DMS53 (cell line): ENCODE measurements at regions not wholly inside any gene's neighbourhood (a gene's known extent, or its start where the extent isn't known, plus 50 kb on each side); places are given as distances from the start of the nearest gene placed in this dataset.
"Not testable (repeated sequence)": the region's sequence is repeated elsewhere in the genome, so short reads cannot be mapped to it uniquely, and the experiment has no call there.

Source experiments
- DNase-seq: peaks from one replicate; lab custom pipeline; 2025; lab: John Stamatoyannopoulos, UW

DNA sequence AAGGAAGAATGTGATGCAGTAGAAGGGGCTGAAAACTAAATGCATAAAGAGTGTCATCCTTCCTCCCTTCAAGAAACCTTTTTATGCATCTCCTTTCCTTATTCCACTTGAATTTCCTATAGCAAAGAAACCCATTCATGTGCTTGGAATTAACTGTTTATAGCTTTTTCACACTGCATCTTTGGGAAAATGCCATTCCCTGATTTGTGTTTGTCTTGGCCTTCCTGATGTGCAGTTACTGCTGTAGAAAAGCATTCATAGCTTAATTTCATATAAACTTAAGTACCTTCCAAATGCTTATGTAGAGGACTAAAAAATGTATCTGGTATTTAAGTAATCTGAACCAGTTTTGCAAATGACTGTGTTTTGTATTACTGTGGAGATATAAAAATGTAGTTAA lies 61.8 kb downstream of the SDR9C7 start:
- no peak for DNase-seq

DNA sequence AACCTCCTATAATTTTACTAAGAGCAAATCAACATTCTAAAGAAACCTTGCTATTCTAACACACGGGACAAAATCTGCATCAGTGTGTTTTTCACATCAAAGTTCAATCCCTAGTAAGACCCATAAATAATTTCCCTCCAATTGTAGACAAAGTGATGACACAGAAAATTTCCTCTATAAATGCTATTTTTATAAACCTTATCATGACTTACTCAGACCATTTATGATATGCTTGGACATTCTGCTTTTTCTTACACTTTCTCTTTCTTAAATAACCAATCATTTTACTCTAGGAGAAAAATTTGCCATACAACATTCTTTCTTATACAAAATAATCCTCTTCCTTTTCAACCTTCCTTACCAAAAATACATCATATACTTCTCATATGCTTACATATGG lies 67.0 kb downstream of the SDR9C7 start:
- peak; percentile 14 for DNase-seq

DNA sequence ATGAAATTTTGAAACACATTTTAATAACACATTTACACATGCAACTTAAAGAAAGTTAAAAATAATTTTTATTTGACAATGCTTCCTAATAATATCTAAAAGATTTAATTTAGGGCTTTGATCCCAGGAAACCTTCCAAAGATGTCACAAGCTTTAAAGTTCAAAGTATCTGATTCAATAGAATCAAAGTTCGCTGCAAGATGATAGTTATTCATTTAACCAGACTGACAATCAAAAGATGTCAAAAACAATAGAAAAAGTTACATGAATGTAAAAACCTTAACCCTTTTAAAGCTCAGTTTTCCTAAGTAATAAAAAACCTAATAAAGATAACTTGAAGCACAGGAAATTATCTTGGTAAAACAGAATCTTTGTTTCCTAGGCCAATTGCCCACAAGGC lies 67.7 kb downstream of the SDR9C7 start:
- no peak for DNase-seq

DNA sequence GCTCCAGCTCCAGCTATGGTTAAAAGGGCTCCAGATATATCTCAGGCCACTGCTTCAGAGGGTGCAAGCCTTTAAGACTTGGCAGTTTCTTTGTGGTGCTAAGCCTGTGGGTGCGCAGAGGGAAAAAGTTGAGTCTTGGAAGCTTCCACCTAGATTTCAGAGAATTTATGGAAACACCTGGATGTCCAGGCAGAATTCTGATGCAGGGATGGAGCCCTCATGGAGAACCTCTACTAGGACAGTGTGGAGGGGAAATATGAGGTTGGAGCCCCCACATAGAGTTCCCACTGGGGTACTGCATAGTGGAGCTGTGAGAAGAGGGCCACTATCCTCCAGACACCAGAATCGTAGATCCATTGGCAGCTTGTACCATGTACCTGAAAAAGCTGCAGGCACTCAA lies 69.9 kb downstream of the SDR9C7 start:
- peak; percentile 40 for DNase-seq

DNA sequence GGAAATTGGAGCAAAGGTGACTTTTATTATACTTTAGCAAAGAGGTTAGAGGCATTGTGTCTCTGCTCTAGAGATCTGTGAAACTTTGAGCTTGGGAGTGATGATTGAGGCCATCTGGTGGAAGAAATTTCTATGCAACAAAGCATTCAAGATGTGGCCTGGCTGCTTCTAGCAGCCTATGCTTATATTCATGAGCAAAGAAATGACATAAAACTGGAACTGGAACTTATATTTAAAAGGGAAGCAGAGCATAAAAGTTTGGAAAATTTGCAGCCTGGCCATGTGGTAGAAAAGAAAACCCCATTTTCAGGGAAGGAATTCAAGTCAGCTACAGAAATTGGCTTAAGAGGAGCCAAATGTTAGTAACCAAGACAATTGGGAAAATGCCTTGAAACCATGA lies 70.4 kb downstream of the SDR9C7 start:
- DNase-seq: peak; percentile 24

DNA sequence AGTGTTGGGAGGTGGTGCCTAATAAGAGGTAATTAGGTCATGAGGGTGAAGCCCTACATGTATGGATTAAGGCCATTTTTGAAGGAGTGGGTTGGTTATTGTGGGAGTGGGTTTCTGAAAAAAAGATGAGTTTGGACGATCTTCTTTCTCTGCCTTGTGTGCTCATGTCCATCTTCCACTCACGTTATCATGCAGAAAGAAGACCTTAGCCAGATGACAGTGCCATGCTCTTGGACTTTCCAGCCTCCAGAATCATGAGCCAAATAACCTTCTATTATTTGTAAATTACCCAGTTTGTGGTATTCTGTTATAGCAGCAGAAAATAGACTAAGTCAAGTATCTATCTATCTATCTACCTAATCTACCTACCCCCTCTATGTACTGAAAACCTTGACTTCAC lies 71.9 kb downstream of the SDR9C7 start:
- no peak for DNase-seq

DNA sequence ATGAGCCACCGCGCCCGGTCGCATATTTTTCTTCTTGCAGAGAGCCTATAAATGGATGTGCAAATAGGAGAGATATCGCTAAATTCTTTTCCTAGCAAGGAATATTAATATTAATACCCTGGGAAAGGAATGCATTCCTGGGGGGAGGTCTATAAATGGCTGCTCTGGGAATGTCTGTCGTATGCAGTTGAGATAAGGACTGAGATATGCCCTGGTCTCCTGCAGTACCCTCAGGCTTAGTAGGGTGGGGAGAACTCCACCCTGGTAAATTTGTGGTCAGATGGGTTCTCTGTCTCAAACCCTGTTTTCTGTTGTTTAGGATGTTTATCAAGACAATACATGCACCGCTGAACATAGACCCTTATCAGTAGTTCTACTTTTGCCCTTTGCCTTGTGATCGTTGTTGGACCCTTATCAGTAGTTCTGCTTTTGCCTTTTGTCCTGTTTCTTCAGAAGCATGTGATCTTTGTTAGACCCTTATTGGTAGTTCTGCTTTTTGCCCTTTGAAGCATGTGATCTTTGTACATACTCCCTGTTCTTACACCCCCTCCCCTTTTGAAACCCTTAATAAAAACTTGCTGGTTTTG lies 80.7 kb downstream of the SDR9C7 start:
- DNase-seq: not testable (repeated sequence)

DNA sequence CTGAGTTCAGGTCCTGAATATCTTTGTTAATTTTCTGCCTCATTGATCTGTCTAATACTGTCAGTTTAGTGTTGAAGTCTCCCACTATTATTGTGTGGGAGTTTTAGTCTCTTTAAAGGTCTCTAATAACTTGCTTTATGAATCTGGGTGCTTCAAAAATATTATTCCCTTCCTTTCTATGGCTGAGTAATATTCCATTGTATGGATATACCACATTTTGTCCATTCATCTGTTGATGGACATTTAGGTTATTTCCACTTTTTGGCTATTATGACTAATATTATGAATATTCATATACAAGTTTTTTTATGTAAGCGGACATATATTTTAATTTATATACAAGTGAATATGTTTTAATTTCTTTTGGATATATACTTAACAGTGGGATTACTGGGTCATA lies 82.7 kb downstream of the SDR9C7 start:
- DNase-seq: no peak

DNA sequence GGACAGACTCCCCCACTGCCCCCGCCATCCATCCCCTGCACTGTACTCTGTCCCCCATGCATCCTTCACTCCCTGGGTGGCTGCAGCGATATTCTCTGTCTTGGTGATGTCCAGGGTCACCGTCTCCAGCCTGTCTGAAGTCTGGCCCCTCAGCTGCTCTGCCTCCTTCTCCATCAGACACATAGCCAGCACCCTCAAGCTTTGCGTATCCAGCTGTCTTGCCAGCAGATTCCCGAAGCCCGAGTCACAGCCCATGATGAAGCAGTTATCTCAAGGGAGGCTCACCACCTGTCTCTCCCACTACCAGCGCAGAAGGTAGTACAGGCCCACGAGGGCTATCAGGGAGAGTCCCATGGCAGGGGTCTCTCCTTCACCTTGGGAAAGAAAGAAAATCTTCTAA lies 77.8 kb downstream of the HSD17B6 start:
- peak; percentile 27 for DNase-seq

DNA sequence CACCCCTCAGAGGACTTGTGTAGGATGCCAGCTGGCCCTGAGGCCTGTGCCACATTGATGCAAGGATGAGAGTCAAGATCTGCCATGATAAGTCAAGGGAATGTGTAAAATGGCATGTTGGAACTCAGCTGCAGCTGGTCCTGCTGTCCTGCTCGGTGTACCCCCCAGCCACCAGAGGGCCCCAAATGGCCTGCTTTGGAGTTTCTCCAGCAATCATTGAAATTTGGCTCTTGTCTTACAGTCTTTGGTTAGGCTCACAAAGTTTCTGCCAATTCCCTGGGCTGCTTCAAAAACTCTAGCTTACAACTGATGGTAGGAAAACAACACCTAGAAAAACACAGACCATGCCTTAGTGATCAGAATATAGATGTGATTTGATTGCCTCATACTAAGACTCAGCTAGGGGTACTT lies 76.8 kb downstream of the HSD17B6 start:
- DNase-seq: peak; percentile 66

DNA sequence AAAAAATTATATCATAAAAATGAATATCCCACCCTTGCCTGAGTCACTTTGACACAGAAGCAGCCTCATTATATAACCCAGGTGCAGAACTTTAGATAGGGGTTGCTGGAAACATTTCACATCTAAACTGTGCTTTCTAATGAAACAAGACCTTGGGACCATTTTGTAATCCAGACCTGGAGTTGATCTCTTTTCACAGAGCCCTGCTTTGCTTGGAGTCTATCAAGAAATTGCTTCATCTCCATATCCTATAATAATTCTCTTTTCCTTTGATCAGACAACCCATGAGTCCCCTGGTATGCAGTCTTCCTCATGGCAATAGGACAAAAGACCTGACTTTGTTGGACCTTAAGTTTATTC lies 76.3 kb downstream of the HSD17B6 start:
- no peak for DNase-seq

DNA sequence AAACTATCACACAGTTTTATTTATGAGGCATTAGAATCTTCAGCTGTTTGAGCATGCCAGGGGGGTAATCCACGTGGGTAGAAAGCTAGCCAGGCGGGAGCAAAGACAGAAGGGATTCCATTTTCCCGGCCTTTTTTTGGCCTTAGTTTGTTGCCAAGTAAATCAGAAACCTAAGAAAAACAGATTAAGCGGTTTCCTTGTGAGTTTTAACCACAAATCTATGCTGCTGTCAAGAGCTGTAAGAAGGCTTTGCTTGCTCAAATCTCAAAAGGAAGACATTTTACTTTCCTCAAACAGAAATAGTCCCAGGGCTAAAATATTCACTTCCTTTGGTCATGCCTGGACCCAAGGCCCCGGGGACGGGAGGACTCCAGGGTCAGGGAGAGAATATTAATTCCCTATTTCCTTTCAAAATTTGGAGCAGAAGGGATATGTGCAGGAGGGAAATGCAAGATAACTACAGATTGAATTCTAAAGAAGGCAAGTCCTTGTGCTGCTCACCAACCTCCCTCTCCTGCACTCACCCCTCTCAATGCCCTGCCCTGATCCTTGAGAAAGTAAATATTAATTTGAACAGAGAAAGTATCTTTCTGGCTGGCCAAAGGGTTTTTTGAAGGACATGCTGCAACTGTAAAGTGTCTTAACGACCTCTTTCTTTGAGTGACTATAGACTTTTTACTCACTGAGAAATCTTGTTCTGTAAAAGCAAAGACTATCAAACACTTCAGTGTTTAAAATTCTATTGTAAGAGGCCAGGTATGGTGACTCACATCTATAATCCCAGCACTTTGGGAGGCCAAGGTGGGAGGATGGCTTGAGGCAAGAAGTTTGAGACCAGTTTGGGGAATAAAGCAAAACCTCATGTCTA lies 75.7 kb downstream of the HSD17B6 start:
- no peak for DNase-seq
